Peyer's patch (tissue), 4 donors: ENCODE measurements at regions not wholly inside any gene's neighbourhood (a gene's known extent, or its start where the extent isn't known, plus 50 kb on each side); places are given as distances from the start of the nearest gene placed in this dataset.

Source experiments
- DNase-seq, 3 donors: peaks; one replicate each; pipeline ENCODE4 v3.0.0-alpha.2; 2017 to 2019
- H3K27ac ChIP-seq, 4 donors: fragments of 200-600 bp; sonication (generic); one replicate each; pipeline ENCODE4 v1.5.1; 2016 to 2019
- H3K27me3 ChIP-seq, 2 donors: fragments of 200-600 bp; sonication (generic); one replicate each; pipeline ENCODE4 v1.5.1; 2019
- H3K36me3 ChIP-seq, 3 donors: fragments of 200-600 bp; sonication (generic); one replicate each; pipeline ENCODE4 v1.5.1; 2016 to 2019
- H3K4me1 ChIP-seq, 4 donors: fragments of 200-600 bp; sonication (generic); one replicate each; pipeline ENCODE4 v1.5.1; 2016 to 2019
- H3K4me3 ChIP-seq, 4 donors: fragments of 200-600 bp; sonication (generic); 1 replicate in 3 of 4; 2 replicates in 1 of 4; pipeline ENCODE4 v1.5.1; 2016 to 2019; ENCODE audit warnings: mild to moderate bottlenecking in 1 of 4
- H3K9me3 ChIP-seq, 4 donors: fragments of 200-600 bp; sonication (generic); one replicate each; pipeline ENCODE4 v1.5.1; 2016 to 2019; ENCODE audit warnings: mild to moderate bottlenecking in 1 of 4
- POLR2A ChIP-seq, 2 donors: fragments of 450-650 bp; IDR thresholded peaks; one replicate each; pipeline ENCODE4 v1.5.1; 2017; ENCODE audit warnings: antibody characterized with exemption in 2 of 2, mild to moderate bottlenecking in 2 of 2, moderate library complexity in 2 of 2
- TF ChIP-seq, protein P1 (sequence below), 6 experiments: fragments of 450-650 bp in 4 of 6; fragments of 200-600 bp in 2 of 6; sonication (generic) in 1 of 6; IDR thresholded peaks; one replicate each; pipeline ENCODE4 v1.5.1; 2017 to 2019; ENCODE audit warnings: antibody characterized with exemption in 6 of 6, mild to moderate bottlenecking in 3 of 6, moderate library complexity in 1 of 6

DNA sequence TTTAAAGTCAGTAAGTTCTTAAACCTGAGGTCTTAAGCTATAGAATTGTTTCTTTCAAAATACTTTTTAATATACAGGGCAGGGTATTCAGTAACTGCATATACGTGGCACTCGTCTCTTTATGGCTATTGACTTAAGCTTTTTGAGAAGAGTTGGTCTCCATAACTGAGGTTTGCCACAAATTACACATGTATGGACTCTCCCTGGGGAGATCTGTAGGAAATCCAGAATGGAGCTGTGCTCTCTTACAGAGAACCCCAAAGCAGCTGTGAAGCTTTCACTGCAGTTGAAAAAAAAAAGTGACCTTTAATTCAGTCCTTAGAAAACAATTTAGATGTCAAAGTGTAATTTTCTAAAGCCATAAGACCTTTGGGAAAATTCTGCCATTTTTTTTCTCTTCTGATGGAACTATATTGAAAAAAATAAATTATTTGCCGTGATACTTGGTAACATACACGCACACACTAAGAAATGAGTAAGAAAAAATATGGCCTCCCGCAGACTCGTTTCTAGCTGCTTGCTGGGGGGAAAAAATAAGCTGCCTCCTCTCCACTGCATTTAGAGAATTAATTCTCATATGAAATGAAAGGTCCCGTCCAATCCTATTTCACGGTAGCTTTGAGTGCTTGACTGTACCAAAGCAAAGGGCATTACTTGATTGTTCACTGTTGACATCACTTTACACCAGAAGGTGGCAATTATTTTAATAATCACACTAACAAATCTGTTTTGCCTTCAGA, 159.4 kb upstream of the TENM3 start:
- Histone ChIP-seq H3K9me3 (no peaks in the 10 kb centered on the region), H3K4me1 (no peaks in the 10 kb centered on the region), H3K4me3 (no peak overlapping the region), H3K27me3 (no peaks in the 10 kb centered on the region), H3K36me3 (no peaks in the 10 kb centered on the region), H3K27ac (no peak overlapping the region)
- no peak for TF ChIP-seq POLR2A (IDR thresholded peaks at IDR 0.05)
- TF ChIP-seq, protein P1, sequence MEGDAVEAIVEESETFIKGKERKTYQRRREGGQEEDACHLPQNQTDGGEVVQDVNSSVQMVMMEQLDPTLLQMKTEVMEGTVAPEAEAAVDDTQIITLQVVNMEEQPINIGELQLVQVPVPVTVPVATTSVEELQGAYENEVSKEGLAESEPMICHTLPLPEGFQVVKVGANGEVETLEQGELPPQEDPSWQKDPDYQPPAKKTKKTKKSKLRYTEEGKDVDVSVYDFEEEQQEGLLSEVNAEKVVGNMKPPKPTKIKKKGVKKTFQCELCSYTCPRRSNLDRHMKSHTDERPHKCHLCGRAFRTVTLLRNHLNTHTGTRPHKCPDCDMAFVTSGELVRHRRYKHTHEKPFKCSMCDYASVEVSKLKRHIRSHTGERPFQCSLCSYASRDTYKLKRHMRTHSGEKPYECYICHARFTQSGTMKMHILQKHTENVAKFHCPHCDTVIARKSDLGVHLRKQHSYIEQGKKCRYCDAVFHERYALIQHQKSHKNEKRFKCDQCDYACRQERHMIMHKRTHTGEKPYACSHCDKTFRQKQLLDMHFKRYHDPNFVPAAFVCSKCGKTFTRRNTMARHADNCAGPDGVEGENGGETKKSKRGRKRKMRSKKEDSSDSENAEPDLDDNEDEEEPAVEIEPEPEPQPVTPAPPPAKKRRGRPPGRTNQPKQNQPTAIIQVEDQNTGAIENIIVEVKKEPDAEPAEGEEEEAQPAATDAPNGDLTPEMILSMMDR (IDR thresholded peaks at IDR 0.05), result no peak
- no peak for DNase-seq

DNA sequence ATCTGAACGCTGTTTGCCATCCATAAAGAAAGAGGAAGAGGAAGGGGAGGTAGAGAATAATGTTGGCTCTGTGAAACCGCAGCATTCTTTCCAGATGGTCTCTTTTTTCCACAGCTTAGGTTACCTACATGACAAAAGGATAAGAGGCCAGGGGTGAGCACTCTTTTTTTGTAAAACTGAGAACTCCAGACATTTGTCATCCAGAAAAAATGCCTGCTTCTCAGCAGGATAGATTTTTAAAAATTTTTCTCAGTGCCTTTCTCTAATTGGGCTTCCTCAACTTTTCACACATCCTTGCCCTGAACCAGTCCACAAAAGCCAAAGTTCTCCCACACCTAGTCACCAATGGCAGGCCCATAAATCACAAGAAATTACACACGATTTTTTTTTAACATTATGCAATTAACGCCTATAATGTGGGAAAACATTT, 158.1 kb upstream of the TENM3 start:
- Histone ChIP-seq H3K9me3 (no peaks in the 10 kb centered on the region), H3K4me1 (no peaks in the 10 kb centered on the region), H3K36me3 (no peaks in the 10 kb centered on the region), H3K27ac (no peak overlapping the region), H3K27me3 (no peaks in the 10 kb centered on the region), H3K4me3 (no peak overlapping the region)
- no peak for TF ChIP-seq POLR2A (IDR thresholded peaks at IDR 0.05)
- TF ChIP-seq, protein P1 (IDR thresholded peaks at IDR 0.05), result no peak
- DNase-seq, result no peak

DNA sequence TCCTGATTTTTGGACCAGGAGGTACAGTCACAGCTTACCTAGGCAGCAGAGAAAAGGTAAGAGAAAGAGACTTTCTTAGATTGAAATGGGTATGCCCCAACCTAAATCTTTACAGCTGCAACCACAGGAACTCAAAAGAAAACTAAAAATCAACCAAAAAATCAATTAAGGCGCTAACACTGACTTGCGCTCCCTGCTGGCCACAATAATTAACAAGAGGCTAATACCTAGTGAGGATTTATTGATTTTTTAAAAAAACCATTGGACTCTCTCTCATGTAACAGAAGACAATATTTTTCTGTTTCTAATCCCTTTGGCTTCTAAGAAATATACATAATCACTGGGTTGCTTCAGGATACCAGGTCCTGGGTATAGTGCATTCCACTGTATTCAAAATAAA, 153.9 kb upstream of the TENM3 start:
- no peaks in the 10 kb centered on the region for H3K9me3 ChIP-seq
- no peak overlapping the region for H3K4me3 ChIP-seq
- DNase-seq, result no peak
- no peak overlapping the region for H3K27ac ChIP-seq
- H3K36me3 ChIP-seq, result no peaks in the 10 kb centered on the region
- H3K27me3 ChIP-seq, result no peaks in the 10 kb centered on the region
- TF ChIP-seq, protein P1 (IDR thresholded peaks at IDR 0.05), result no peak
- no peak for TF ChIP-seq POLR2A (IDR thresholded peaks at IDR 0.05)
- no peaks in the 10 kb centered on the region for H3K4me1 ChIP-seq

DNA sequence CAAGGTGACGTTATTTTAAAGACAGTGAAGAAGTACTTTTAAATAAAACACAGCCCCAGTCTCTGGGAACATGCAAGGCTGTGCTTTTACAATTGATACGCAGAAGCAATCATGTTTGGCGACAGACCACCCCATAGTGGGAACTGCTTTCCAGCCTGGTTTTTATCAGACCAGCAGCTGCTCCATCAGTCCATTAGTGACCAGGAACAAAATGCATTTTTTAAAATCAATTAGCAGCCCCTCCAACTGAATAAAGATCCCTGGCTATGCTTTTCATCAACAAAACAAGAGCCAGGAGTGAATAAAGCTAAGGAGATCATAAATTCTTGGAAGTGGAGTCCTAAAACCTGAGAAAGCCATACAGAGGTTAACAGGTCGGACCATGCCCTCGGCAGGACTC, 153.0 kb upstream of the TENM3 start:
- H3K4me3 ChIP-seq, result no peak overlapping the region
- no peaks in the 10 kb centered on the region for H3K36me3 ChIP-seq
- no peaks in the 10 kb centered on the region for H3K27me3 ChIP-seq
- H3K27ac ChIP-seq, result no peak overlapping the region
- no peak for DNase-seq
- no peaks in the 10 kb centered on the region for H3K4me1 ChIP-seq
- H3K9me3 ChIP-seq, result no peaks in the 10 kb centered on the region
- no peak for TF ChIP-seq POLR2A (IDR thresholded peaks at IDR 0.05)
- TF ChIP-seq, protein P1 (IDR thresholded peaks at IDR 0.05), result no peak

DNA sequence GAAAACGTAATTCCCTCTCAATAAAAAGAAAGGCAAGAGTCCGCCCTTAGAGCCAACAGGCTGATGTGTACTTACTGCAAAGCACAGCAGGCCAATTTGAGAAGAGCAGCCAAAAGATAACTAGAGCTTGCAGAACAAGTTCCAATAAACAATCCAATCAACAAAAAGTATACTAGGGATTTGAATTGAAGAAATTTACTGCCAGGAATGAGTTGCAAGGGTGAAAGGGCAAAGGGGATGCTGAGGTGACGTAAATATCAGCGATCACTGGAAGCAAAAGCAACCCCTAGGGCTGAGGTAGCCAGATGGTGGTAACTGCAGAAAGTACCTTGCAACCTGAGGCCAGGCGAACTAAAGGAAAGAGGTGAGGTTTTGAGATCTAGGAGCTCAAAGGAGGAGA, 152.1 kb upstream of the TENM3 start:
- Histone ChIP-seq H3K36me3 (no peaks in the 10 kb centered on the region), H3K4me3 (no peak overlapping the region), H3K27ac (no peak overlapping the region), H3K27me3 (no peaks in the 10 kb centered on the region), H3K9me3 (no peaks in the 10 kb centered on the region), H3K4me1 (no peaks in the 10 kb centered on the region)
- TF ChIP-seq, protein P1 (IDR thresholded peaks at IDR 0.05), result no peak
- TF ChIP-seq POLR2A (IDR thresholded peaks at IDR 0.05), result no peak
- no peak for DNase-seq
